NCI-H345 (cell line): ENCODE measurements at regions not wholly inside any gene's neighbourhood (a gene's known extent, or its start where the extent isn't known, plus 50 kb on each side); places are given as distances from the start of the nearest gene placed in this dataset.
A peak's percentile ranks its signal among the peaks of the same experiment; 100 is the strongest.

ENCODE experiments used
- DNase-seq: peaks from one replicate; lab custom pipeline; 2025; lab: John Stamatoyannopoulos, UW

DNA sequence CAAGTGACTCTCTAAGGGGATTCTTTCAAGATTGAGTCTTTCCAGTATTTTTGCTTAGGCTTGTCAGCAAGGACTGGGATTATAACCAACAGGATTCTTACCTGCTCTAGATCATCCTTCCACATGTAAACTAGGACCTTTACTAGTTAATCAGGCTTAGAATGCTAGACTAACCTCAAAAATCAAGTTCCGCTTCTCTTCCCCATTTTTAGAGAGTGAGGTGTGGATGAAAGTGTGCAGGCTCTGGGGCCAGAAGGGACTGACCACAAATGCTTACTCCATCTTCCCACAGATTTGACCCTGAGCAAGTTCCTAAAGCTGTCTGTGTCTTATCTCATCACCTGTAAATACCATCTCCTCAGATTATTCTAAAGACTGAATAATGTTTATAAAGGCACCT is 89.5 kb upstream of the IL12A start:
- DNase-seq = no peak

DNA sequence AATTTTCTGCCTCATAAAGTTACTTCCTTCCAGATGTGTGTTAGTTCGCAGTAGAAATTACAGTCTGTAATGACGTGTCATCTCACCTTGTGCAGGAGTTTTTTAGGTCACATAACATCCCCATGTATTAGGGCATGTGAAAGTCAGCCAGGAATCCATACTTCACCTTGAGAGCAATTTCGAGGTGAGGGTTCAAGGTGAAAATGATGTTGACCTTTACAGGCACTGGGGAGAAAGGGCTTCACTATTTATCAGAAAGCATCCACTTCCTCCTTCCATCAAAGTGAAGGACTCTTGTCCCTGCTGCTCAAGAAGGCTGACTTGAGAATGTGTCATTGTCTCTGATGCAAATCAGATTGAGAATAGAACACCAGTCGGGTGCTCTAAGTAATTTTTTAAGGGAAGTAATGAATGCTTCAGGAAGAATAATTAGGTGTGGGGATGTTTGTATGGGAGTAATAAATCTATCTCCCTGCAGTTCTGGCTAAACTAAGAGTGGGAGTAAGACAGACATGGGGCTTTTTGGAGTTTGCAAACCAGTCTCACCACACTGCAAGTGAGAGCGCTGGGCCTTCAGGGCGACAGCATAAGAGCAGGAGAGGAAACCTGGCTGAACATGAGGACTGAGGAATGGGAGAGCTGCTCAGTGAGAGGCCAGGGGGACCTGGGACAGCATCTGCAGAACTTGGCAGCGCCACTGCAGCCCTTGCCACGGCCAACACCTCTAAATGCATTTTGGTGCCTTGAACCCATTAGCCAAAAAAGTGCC is 85.9 kb upstream of the IL12A start:
- no peak for DNase-seq

DNA sequence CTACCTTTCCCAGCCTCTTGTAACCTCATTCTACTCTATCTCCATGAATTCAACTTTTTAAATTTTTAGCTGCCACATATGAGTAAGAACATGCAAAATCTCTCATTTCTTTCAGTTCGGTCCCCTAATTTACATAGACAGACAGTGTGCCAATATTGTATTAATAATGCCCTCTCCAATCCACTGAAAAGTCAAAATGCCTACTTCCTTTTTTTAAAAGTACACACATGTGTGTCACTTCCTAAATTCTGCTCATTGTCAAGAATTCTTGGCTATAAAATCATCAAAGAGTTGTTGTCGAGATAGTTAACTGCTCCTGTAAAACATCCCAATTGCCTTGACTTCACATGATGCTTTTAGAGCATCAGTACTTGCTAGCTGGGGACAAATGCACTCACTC is 84.2 kb upstream of the IL12A start:
- DNase-seq = no peak

DNA sequence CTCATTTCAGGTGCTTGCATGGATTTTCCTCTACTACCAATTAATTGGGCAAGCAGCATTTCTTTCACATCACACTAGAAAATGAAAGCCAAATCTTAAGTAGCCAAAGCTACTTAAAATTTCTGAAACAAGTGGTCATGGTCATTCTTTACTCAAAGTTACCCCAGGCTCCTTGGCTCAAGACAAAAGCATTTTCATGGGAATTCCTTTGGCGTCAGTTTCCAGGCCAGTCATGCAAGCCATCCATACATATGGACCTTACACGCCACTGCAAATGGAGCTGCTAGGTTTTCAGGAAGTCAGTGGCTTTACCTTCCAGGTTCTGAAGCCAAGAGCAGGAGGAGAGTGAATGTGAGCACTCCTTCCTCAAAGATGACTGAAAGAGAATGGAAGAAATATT is 83.7 kb upstream of the IL12A start:
- DNase-seq = no peak

DNA sequence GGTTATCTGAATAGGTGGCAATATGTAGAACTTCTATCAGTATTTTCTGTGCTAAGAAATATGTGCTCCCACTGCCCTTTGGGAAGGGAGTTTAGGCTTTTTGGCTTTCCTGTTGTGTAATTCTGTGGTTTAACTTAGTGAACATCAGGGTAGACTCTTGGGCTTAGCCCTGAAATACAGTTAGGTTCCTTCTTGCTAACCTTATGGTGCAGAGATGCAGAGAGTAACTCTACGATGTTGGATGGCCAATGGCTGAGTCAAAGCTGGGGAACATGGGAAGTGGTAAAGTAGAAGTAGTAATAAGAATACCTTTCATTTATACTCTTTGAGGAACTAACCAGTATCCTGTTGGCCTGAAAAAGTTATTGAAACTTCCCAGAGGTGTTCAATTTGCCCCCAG is 80.8 kb upstream of the IL12A start:
- no peak for DNase-seq

DNA sequence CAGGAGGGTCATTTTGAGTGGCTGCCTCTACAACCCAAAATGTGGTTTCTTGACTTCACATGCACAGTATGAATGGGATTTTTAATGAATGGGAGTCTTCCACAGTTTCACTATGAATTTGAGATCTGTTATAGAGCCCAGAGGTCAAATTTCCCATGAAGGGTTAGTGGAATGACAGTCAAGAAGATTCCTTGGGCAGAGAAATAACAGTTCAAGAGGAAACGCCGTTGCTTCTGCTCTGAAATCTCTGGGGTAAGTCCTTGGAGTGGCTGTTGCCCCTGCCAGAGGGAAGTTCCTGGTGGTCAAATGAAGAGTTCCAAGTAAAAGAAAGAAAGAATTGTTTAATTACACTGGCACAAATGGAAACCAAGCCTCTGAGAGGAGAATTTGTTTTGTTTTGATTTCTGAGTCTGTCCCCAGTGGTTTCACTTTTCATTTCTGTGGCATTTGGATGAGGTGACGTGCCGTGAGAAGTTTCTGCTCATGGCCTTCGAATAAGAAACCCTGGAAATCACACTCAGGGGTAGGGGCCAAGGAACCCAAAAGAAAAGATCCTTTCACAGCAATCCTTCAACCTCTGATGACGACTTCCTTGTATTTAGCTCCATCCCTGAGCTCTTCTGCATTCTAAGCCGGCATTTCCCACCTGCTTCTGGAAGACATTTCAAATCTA is 77.5 kb upstream of the IL12A start:
- DNase-seq = no peak

DNA sequence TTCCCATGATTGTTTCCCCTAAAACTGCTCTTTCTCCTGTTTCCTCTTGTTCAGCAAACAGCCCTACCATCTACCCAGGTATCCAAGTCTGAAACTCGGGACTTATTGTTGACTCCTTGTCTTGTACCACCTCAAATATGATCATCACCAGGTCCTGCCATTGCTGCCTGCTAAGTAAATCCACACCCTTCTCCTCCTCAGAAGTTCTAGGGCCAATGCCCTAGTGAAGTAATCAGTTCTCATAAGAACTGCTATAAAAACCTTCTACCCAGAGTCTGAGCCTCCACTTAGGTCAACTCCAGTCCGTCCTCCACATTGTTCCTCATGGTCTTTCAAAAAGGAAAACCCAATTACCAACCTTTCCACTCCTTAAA is 77.0 kb upstream of the IL12A start:
- DNase-seq = no peak

DNA sequence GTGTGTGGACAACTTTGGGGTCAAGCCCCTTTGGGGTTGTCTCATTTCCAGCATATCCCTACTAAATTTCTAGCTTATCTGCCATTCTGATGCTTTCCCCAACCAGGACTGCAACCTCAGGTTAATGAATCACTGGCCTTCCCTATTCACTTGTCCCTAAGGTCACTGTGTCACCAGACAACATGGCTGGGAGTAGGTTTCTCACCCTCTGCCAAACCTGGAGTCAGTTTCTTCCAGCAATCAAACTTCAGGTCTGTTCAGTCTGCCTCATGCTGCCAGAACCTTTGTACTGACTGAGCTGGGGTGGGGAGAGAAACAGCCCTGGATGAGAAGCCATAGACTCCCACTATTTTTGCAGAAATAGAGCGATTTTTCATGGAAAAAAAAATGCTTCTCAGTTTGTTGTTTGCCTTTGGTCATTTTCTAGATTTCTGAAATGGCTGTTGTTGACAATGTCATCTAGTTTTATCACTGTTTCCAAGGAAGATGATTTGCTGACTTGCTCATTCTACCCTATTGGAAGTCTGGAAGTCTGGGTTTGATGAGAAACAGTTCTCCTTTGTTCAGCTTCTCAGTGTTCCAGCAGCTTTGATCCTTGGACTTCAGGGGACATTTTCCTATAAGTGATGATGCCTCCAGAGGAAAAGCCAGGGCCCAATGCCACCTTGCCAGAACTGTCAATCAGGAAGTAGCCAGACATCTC is 74.8 kb upstream of the IL12A start:
- DNase-seq = no peak

DNA sequence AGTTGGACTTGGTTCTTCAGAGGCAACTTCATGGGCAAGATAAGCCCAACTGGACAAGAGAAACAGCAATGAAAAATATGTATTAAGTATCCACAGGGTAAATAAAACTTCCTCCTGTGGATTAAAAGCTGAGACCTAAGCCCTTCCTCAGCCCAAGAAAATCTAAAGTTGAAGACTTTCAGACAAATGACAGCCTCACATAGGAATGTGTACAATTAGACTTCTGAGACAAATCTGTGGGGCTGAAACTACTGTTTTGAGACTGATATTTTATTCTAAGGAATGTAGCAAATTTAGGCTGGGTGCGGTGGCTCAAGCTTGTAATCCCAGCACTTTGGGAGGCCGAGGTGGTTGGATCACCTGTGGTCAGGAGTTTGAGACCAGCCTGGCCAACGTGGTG is 74.2 kb upstream of the IL12A start:
- no peak for DNase-seq

DNA sequence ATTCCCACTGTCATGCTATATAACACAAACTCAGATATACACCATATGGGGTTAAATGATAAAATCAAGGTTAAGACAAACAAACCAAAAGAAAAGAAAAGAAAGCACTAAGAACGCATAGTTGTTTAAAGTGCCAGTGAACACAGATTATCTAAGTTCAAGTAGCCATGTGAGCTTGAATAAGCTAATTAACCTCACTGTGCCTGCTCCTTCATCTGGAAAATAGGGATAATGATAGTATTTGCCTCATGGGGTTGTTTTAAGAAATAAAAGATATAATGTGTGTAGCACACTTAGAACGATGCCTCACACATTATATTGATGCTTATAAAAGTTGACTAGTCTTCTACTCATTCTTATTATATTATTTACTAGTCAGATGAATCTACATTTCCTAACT is 72.6 kb upstream of the IL12A start:
- DNase-seq = no peak

DNA sequence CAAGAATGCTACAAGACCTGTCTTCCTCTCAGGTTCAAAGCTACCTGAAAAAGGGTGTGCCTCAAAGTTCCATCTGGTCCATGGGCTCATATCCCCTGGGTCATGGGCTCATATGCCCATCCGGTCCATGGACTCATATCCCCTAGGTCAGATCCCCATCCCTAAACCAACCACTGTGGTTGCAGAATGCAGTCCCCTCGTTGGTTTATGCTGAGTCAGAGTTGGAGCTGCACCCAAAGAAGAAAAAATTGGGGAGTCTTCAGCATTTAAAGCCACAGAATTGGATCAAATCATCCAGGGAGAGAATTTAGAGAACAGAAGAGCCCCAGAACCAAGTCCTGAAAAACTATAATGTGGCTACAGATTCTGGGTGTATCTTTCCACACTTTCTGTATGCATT is 71.5 kb upstream of the IL12A start:
- DNase-seq = no peak

DNA sequence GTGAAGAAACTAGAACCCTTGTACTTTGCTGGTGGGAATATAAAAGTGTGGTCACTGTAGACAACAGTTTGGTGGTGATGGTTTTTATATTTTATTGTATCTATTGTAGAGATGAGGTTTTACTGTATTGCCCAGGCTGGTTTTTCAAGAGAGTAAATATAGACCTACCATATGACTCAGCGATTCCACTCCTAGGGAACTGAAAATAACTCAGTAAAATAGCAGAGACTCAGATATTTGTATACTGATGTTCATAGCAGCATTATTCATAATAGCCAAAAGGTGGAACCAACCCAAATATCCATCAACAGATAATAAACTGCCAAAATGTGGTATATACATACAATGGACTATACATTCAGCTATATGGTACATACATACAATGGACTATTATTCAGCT is 68.8 kb upstream of the IL12A start:
- no peak for DNase-seq

DNA sequence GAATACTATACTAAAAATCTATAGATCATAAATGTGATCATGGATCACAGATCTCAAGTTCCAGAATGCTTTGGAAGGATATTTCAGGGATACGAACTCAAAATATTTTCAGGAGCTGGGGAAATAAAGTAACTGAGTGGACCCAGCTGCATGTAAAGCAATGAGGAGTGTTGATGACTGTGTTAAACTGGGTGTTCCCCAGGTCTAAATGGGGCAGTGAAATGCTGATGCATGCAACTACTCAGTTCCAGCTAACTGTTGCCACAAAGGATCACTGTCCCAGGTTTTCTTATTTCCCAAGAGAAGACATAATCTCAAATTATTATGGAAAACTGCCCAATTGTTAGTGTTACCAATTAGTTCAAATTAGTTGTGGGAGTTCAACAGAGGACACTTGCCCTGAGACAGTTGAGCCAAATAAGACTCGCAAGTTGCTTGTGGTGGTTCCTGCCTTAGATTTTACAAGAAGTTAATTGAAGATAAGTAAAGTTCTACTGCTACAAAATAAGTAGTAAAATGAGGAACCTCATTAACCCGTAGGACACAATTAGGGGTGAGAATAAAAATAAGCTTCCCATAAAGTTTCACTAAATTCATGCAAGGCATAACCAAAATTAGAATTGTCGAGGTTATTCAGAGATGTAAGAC is 66.3 kb upstream of the IL12A start:
- DNase-seq = no peak

DNA sequence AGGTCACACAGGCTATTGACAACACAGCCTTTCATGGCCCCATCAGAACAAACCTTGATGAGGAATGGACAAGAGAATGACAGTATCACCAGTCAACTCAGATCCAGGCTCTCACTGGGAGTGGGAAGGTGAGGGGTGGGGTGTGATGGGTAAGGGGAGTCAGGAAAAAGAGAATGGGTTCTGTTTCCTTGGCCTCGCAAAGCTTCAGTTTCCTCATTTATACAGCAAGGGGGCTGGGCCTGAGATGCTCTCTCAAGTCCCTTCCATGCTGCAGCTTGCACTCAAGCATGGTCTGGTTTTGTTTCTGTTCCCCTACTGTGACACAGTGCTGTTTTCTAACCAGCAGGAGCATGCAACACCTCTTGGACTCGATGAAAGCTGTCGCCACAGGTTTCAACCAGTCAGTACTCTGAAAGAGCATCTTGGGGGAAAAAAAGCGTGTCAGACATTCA is 65.7 kb upstream of the IL12A start:
- peak; percentile 0 for DNase-seq

DNA sequence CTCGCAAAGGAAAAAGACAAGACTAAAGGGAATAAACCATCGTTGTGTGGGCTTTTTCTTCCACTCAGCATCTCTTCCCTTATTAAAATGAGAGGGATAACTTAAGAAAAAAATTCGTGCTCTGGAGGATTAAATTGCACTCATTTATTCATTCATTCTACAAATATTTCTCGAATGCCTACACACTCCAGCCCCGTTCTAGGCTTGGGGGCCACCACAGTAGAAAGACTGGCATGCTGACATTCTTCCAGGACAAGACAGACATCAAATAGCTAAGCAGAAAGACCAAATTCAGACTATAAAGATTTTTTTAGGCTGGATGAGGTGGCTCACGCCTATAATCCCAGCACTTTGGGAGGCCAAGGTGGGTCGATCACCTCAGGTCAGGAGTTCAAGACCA is 65.3 kb upstream of the IL12A start:
- DNase-seq = no peak

DNA sequence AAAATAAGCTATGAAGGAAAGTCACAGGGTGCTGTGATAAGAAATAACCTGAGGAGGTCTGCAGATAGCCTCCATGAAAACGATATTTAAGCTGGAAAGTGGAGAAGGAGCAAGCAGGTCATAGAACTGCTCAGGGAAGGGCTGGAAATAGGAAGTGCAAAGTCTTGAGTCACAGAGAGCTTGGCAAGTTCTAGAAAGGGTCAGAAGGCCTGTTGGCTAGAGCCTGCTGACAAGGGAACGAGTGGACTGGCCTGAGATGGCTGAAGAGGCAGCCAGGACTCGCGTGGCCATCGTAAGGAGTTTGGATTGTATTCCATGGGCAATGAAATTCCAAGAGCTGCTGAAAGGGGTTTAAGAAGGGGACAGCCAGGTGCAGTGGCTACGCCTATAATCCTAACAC is 64.7 kb upstream of the IL12A start:
- DNase-seq = no peak

DNA sequence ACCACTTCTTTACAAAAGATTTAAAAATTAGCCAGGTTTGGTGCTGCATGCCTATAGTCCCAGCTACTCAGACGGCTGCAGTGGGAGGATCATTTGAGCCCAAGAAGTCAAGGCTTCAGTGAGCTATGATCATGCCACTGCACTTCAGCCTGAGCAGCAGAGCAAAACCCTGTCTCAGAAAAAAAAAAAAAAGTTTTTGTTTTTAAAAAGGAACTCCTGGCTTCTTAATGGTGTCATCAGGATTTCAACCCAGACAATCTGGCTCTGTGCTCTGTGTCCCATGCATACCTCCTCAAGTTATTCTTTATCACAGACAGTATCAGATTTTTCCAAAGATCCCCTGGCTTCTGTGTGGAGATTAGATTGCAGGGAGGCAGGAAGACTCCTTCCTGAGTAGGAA is 64.2 kb upstream of the IL12A start:
- no peak for DNase-seq

DNA sequence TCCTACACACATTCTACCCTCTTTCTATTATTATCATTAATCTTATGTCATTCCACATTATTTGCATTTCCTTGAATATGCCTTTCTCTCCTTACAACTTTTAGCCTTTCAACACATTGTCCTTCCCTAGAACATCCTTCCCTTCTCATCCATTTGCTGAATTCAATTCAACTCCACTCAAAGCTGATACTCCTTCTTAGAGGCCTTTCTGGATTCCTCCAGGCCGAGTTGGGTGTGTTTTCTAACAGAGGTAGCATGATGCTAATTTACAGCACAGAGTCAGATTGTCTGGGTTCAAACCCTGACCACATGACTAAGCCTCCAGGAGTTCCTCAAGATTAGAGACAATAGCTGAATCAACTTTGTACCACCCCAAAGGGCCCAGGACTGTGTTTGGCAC is 63.4 kb upstream of the IL12A start:
- no peak for DNase-seq

DNA sequence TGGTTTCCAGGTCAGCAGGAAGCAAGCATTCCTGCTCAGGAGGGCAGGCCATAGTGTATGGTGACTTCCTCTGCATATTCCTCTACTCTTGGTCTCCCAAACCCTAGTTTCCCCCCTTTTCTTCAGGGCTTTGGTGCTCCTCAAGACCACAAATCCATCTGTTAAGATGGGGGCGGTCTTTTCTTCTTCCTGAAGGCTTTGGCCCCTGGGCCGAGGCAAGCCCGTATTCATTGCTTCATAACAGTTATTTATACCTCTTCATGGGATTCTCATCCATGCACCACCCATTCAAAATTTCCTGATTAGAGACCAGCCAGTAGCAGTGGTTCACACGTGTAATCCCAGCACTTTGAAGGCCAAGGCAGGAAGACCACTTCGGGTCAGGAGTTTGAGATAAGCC is 62.1 kb upstream of the IL12A start:
- DNase-seq = no peak

DNA sequence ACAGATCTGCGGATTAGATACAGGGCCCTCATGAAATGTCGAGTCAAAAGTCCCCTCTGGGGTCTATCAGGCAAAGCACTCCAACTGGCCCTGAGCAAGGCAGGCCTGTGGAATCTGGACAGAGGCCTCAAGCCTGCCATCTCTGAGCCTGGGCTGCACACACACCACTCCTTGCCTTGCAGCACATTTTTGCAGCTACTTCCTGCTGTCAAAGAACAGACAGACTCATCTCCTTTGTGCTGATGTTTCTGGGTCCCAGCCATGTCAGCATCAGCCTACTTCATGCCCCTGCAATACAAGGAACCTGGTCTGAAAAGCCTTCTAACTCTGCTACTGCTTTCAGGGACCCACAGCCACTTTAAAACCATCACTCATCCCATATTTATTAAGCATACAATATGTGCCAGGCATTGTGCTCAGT is 60.6 kb upstream of the IL12A start:
- no peak for DNase-seq

DNA sequence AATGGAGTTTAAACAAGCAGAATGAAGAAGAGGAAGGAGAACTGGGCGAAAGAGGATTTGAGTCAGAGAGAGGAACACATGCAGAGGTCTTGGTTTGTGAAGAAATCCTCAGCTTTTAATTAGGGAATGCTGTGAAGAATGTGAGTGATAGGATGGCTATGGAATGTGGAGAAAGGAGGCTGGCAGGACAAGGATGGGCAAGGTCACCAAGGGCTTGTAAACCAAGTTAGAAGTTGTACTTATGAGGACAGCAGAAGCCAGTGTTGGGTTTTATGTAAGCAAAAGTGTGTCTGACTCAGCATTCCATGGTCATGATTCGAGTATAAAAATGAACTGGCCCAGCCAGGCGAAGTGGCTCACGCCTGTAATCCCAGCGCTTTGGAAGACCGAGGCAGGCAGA is 60.0 kb upstream of the IL12A start:
- no peak for DNase-seq

DNA sequence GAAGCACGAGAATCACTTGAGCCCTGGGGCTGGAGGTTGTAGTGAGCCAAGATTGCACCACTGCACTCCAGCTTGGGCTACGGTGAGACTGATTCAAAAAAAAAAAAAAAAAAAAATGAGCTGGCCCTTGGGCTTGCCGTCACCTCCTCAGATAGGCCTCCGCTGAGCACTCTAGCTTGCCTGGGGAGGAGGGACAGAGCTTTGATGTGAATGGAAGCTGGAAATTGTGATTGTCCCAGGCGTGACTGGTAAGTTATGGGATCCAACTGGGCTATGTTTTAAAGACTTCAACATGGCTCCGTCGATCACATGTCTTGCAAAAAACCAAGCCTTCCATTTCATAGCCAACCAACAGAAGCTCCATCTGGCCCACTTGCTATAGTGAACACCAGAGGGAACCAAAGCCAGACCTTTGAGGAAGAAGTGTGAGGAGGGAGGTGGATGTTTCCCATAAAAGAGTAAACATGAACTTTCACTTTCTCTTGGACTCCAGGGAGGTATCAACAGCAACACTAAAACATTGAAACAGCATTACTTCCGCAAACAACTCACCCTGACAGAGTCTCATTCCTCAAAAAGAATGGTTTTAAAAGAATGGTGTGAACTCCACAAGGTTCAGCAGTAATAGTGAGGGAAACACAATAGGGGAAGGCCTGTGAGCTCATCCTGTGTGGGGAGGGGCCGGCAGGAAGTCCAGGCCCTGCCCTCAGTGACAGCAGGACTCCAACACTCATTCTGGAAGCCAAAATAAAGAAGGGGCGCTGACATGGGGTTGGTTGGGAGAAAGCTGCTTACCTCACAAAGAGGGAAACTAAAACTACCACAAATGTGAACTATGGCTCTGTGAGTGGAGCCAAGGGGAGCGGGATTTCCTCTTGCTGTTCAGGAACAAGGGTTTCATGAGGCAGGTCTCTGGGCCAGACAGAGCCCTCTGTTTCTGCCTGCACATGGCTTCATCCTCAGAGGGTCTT is 59.2 kb upstream of the IL12A start:
- DNase-seq = no peak
